Stimulated activated naive CD4-positive, alpha-beta T cell treated with Interleukin-2 at 50 U/mL for 16 hours (primary cell): ENCODE measurements at regions not wholly inside any gene's neighbourhood (a gene's known extent, or its start where the extent isn't known, plus 50 kb on each side); places are given as distances from the start of the nearest gene placed in this dataset.
"Not testable (repeated sequence)": the region's sequence is repeated elsewhere in the genome, so short reads cannot be mapped to it uniquely, and the experiment has no call there.

Experiments used
- DNase-seq: peaks from one replicate; lab custom pipeline; 2025; lab: John Stamatoyannopoulos, UW

DNA sequence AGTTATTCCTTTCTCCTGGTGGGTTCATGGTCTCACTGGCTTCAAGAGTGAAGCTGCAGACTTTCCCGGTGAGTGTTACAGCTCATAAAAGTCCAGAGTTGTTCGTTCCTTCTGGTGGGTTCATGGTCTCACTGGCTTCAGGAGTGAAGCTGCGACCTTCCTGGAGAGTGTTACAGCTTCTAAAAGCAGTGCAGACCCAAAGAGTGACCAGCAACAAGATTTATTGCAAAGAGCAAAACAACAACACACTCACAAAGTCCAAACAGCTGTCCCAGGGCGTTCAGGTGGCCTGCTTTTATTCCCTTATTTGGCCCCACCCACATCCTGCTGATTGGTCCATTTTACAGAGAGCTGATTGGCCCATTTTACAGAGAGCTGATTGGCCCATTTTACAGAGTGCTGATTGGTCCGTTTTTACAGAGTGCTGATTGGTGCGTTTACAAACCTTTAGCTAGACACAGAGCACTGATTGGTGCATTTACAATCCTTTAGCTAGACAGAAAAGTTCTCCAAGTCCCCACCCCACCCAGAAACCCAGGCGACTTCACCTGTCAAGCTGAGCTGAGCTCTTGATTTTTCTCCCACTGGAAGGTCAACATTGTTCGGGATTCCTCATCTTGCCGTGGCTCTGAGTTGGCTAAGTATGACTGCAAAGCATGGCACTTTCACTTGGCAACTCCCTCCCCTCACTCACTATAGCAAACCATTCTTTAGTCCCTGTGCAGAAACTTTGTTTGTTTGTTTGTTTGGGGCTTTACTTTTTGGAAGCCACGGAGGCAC, 87.3 kb upstream of the EEPD1 start:
- not testable (repeated sequence) for DNase-seq

DNA sequence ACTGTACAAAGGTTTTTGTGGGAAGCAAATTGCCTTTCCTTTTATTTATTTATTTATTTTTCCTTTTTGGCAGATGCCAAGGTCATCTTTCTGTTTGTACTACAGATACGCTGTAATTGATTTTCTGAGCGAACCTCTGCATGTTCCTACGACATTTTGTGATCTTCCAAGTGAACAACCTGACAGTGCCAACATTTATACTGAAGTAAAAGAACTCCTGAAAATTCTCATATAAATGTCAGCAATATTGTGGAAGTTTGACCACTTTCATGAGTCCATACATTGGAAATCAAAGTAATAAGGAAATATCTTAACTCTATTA, 86.8 kb upstream of the EEPD1 start:
- no peak for DNase-seq

GRCh38 chr7:36070230-36070629, 82.8 kb upstream of the EEPD1 start:
- no peak for DNase-seq

GRCh38 chr7:36071605-36072004, 81.4 kb upstream of the EEPD1 start:
- DNase-seq, result no peak

DNA sequence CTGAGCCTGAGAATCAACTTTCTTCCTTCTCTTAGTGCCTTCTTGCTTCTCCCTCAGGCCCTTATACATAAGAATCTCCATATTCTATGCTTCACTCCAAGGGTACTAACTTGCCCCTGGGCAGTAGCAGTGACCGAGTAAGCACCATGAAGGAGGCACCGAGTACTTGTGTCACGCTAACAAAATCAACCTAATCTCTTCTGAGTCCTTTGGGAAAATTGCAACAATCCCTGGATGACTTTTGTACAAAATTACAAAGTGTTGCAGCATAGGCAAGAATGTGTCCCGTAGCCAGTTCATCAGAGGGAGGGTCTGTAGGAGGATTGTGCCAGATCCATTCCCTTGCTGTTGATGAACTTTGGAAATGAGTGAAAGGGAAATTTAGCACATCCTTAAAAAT, 80.4 kb upstream of the EEPD1 start:
- DNase-seq, result no peak

DNA sequence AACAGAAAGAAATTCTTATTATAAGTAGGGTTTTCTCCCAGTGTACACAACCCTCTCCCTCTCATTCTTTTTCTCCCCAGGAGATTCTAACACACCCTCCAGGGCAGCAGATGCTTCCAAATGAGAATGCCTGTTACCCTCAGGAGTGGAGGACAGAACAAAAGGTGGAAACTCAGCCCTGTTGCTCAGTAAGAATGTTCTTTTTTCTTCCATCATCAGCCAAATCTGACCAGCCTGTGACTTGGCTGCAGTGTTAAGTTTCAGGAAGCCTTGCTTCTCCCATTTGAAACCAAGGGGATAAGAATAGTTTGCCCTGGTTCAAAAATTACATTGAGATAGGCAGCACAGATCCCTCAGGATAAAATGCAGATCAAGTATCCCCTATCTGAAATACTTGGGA, 77.5 kb upstream of the EEPD1 start:
- DNase-seq, result no peak

DNA sequence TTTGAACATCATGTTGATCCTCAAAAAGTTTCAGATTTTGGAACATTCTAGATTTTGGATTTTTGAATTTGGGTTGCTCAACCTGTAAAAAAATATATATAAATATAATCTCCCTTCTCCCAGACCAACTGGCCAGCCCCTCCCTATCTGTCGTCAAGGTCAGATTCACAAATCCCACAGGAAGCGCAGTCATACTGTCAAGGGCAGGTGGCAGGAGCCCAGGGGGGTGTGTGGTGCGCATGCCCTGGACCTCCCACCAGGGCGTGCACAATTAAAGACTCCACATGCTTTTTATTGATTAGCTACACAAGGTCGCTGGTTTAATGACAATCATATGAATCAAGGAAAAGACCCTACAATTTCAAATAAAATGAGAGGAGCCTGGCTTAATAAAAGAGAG, 77.0 kb upstream of the EEPD1 start:
- DNase-seq, result no peak

GRCh38 chr7:36078816-36079360, 74.2 kb upstream of the EEPD1 start:
- DNase-seq, result no peak

GRCh38 chr7:36079446-36080025, 73.5 kb upstream of the EEPD1 start:
- no peak for DNase-seq

- DNase-seq, result no peak
These were observed 72.2 kb upstream of the EEPD1 start for GRCh38 chr7:36080843-36081242.

DNA sequence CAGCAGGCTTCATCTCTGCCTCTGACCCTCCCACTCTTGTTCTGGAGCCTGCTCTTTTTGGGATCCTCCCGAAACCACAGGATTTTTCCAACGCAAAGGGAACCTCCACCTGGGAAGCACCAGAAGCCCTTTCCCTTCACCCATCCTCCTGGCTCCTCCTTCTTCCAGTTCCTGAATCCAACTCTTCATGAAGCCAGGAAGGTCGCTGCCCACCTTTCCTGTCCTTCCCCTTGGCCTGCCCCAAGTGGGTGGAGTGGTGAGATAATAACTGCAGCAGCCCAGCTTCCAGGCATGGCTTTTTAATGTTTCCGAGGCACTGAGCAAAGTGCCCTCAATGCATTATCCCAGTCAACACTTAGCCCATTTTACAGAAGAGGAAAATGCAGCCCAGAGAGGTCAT, 70.8 kb upstream of the EEPD1 start:
- DNase-seq, result no peak

- no peak for DNase-seq
These were observed 70.1 kb upstream of the EEPD1 start for GRCh38 chr7:36082910-36083309.

GRCh38 chr7:36083626-36084380, 69.3 kb upstream of the EEPD1 start:
- DNase-seq, result no peak

- DNase-seq, result no peak
These were observed 68.5 kb upstream of the EEPD1 start for GRCh38 chr7:36084485-36085091.

- DNase-seq, result no peak
These were observed 68.0 kb upstream of the EEPD1 start for GRCh38 chr7:36085096-36085495.

DNA sequence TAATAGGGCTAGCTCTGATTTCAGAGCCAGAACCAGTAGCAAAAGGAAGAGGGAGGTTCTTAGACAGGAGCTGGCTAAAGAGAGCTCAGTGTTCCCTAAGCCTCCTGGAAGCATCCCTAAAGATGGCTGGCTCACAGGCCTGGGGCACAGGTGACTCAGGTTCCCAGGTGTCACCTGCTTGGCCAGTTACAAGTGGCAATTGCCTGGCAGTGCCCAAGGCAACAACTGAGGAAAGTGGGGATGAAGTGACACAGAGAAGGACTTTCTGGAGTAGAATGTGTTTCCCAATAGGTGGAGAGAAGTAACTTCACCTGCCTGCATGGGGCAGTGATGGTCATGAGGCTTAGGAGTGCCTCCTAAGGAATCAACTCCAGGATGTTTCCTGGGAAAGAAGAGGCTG, 66.5 kb upstream of the EEPD1 start:
- no peak for DNase-seq

GRCh38 chr7:36088553-36088952, 64.5 kb upstream of the EEPD1 start:
- DNase-seq, result no peak

DNA sequence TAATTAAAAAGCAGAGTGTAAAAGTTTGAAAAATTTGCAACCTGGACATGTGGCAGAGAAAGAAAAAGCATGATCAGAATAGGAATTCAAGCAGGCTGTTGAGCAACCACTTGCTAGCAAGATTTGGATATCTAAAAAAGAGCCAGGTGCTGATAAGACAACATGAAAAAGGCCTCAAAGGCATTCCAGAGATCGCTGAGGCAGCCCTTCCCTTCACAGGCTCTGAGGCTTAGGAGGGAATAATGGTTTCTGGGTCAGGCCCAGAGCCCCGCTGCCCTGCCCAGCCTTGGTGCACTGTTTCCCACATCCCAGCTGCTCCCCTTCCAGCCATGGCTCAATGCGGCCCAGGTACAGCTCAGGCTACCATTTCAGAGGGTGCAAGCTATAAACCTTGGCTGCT, 64.1 kb upstream of the EEPD1 start:
- no peak for DNase-seq

DNA sequence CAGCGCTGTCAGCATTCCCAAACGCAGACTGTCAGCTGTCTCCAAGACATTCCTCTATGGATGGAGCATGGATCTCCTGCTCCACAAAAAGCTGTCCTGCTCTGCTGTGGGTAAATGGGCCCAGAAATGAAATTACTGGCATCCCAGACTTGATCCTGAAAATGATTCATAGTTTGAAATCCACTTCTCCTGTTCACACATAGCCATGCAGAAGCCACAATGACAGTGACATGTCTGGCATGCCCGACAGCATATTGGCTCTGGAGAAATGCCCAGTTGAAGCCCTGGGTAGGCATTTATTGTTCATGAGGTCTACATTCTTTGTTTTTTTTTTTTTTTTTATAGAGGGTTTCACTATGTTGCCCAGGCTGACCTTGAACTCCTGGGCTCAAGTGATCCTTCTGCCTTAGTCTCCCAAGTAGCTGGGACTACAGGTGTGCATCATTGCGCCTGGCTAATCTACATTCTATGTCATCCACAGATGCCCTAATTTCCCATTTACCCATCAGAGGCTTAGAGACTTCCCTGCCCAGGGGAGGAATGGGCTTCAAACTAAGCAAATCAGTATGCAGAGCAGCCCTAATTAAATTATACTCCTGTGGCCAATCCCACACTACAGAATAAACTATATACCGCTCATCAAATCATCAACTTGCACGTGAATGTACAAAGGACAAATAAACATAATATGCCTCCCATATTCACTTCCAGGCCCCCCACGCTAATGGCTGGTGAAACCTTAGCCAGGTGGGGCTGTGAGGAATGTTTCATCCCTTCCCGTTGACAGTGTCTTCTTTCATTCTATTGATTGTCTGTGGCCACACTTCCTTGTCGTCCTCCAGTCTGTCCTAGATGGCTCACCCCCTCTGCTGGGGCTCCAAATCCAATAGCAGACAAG, 61.8 kb upstream of the EEPD1 start:
- DNase-seq, result no peak

DNA sequence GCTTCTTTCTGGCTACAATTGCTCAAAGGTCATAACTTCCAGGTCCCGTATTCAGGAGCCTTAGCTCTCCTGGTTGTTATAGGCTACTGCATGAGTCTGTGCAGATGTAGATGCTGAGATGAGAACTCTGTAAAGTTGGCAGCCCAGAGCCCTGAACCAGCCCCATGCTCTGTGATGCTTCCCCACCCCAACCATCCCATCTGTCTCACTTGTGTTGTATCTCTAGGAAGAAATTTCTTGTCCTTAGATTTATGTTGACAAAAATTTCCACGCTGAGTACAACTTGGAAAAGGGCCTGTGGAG, 61.2 kb upstream of the EEPD1 start:
- DNase-seq, result no peak

- DNase-seq, result no peak
These were observed 60.8 kb upstream of the EEPD1 start for GRCh38 chr7:36092221-36092771.
